CD4-positive, alpha-beta T cell (primary cell): ENCODE measurements at regions not wholly inside any gene's neighbourhood (a gene's known extent, or its start where the extent isn't known, plus 50 kb on each side); places are given as distances from the start of the nearest gene placed in this dataset.

Experiments used
- ATAC-seq: fragments of 200-7000 bp; cut with Tn5 transposase; one replicate; pipeline ENCODE4 v1.10.0; 2022; ENCODE audit warnings: mild to moderate bottlenecking; ENCODE audit not compliant: poor library complexity
- CTCF ChIA-PET: fragments of 350-600 bp; sonication (Branson Sonifier 250); formaldehyde crosslinking; loops from one replicate; lab custom pipeline; 2021; ENCODE audit warnings: antibody characterized with exemption, inconsistent platforms; lab: Charles Lee
- POLR2A ChIA-PET: fragments of 350-600 bp; sonication (Branson Sonifier 250); formaldehyde crosslinking; loops from one replicate; lab custom pipeline; 2021; ENCODE audit warnings: antibody characterized with exemption, inconsistent platforms; lab: Charles Lee
- DNase-seq, 14 experiments: peaks; one replicate each; pipeline ENCODE4 v3.0.0-alpha.2; 2013 to 2020; ENCODE audit warnings: mixed read lengths in 2 of 14
- H3K27ac ChIP-seq, 2 donors: one replicate each; pipeline versions ENCODE4 v1.5.1 to v1.7.0; 2013; ENCODE audit warnings: low read length in 2 of 2, low read depth in 1 of 2, mild to moderate bottlenecking in 1 of 2
- H3K27me3 ChIP-seq, 2 experiments: 1 replicate in 1 of 2; 2 replicates in 1 of 2; pipeline versions ENCODE4 v1.6.1 to v1.7.0; 2013; ENCODE audit warnings: low read length in 2 of 2, control low read depth in 1 of 2, mild to moderate bottlenecking in 1 of 2, moderate library complexity in 1 of 2; ENCODE audit not compliant: insufficient read depth in 2 of 2, control insufficient read depth in 1 of 2
- H3K36me3 ChIP-seq: one replicate; pipeline ENCODE4 v1.6.1; 2013; ENCODE audit warnings: low read length, control low read depth; ENCODE audit not compliant: insufficient read depth
- H3K4me1 ChIP-seq: one replicate; pipeline ENCODE4 v1.6.1; 2013; ENCODE audit warnings: low read length, control low read depth; ENCODE audit not compliant: insufficient read depth
- H3K4me3 ChIP-seq: one replicate; pipeline ENCODE4 v1.5.1; 2013; ENCODE audit warnings: mild to moderate bottlenecking, low read length, moderate library complexity
- H3K9me3 ChIP-seq, 2 experiments: 1 replicate in 1 of 2; 2 replicates in 1 of 2; pipeline versions ENCODE4 v1.6.1 to v1.7.0; 2013; ENCODE audit warnings: low read length in 2 of 2, mild to moderate bottlenecking in 2 of 2, control low read depth in 1 of 2, moderate library complexity in 1 of 2; ENCODE audit not compliant: control insufficient read depth in 1 of 2, insufficient read depth in 1 of 2
- H3K27ac Mint-ChIP-seq: one replicate; pipeline ENCODE4 v1.8.0; 2020; ENCODE audit warnings: mixed read lengths
- H3K27me3 Mint-ChIP-seq: one replicate; pipeline ENCODE4 v1.8.0; 2021; ENCODE audit warnings: mixed read lengths
- H3K36me3 Mint-ChIP-seq: one replicate; pipeline ENCODE4 v1.8.0; 2021; ENCODE audit warnings: low read depth, mixed read lengths
- H3K4me1 Mint-ChIP-seq: one replicate; pipeline ENCODE4 v1.8.0; 2021; ENCODE audit warnings: low read depth, mixed read lengths
- H3K4me3 Mint-ChIP-seq: one replicate; pipeline ENCODE4 v1.8.0; 2020; ENCODE audit warnings: mild to moderate bottlenecking, mixed read lengths
- H3K9me3 Mint-ChIP-seq: one replicate; pipeline ENCODE4 v1.8.0; 2020; ENCODE audit warnings: mixed read lengths
- intact Hi-C, 2 experiments: fragments of 100-400 bp; cut with DNase I in 1 of 2; cut with micrococcal nuclease in 1 of 2; formaldehyde crosslinking; loops; one replicate each; pipeline versions ENCODE4 v1.15.1 to v1.9.0; 2023 to 2025; cut with DNase I, micrococcal nuclease
- TF ChIP-seq, protein P1 (sequence below): fragments of 200-600 bp; IDR thresholded peaks from one replicate; pipeline ENCODE4 v1.8.0; 2022; ENCODE audit warnings: antibody characterized with exemption, mild to moderate bottlenecking

- Mint-ChIP-seq H3K9me3 (no peaks in the 10 kb centered on the region), H3K4me1 (no peaks in the 10 kb centered on the region), H3K27me3 (peaks cover 7% of the 10 kb centered on the region), H3K4me3 (no peak overlapping the region), H3K27ac (no peak overlapping the region), H3K36me3 (no peaks in the 10 kb centered on the region)
- no peaks in the 10 kb centered on the region for H3K27me3 ChIP-seq
- CTCF ChIA-PET = no interaction called here
- H3K4me3 ChIP-seq = no peak overlapping the region
- DNase-seq = no peak
- no peak overlapping the region for H3K27ac ChIP-seq
- H3K9me3 ChIP-seq = peaks cover 0 to 4% of the 10 kb centered on the region in 2 experiments
- H3K36me3 ChIP-seq = no peaks in the 10 kb centered on the region
- TF ChIP-seq, protein P1, sequence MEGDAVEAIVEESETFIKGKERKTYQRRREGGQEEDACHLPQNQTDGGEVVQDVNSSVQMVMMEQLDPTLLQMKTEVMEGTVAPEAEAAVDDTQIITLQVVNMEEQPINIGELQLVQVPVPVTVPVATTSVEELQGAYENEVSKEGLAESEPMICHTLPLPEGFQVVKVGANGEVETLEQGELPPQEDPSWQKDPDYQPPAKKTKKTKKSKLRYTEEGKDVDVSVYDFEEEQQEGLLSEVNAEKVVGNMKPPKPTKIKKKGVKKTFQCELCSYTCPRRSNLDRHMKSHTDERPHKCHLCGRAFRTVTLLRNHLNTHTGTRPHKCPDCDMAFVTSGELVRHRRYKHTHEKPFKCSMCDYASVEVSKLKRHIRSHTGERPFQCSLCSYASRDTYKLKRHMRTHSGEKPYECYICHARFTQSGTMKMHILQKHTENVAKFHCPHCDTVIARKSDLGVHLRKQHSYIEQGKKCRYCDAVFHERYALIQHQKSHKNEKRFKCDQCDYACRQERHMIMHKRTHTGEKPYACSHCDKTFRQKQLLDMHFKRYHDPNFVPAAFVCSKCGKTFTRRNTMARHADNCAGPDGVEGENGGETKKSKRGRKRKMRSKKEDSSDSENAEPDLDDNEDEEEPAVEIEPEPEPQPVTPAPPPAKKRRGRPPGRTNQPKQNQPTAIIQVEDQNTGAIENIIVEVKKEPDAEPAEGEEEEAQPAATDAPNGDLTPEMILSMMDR = no peak
- POLR2A ChIA-PET = no interaction called here
- no peak for ATAC-seq
- no peaks in the 10 kb centered on the region for H3K4me1 ChIP-seq
- intact Hi-C loops = no loop called here
These were observed 499.5 kb upstream of the PSMD7 start for GRCh38 chr16:73797115-73797514.

DNA sequence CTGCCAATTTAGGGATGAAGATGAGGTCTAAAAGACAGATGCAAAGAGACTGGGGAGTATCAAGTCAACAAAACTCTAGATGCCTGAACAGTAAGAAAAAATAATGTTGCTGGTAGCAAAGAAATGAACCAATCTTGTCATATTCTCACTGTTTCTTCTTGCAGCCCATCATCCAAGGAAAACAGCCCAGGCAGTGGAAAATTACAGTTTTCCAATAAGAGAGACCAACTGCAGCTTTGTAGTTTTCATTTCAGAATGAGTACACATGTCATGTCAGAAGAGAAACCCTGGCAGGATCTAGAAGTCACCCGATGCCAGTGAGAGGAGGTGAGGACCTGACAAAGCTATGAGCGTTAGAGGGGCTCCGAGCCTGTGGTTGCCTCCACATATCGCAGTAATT lies 500.4 kb upstream of the PSMD7 start:
- Mint-ChIP-seq H3K27ac (no peak overlapping the region), H3K4me1 (no peaks in the 10 kb centered on the region), H3K27me3 (peaks cover 9% of the 10 kb centered on the region), H3K36me3 (no peaks in the 10 kb centered on the region), H3K4me3 (no peak overlapping the region), H3K9me3 (no peaks in the 10 kb centered on the region)
- Histone ChIP-seq H3K9me3 (peaks cover 0 to 7% of the 10 kb centered on the region in 2 experiments), H3K27ac (no peak overlapping the region), H3K4me3 (no peak overlapping the region), H3K27me3 (no peaks in the 10 kb centered on the region), H3K36me3 (no peaks in the 10 kb centered on the region), H3K4me1 (no peaks in the 10 kb centered on the region)
- ATAC-seq (no peak), DNase-seq (no peak)
- CTCF ChIA-PET = no interaction called here
- intact Hi-C loops = no loop called here
- POLR2A ChIA-PET = no interaction called here
- TF ChIP-seq, protein P1 = no peak

DNA sequence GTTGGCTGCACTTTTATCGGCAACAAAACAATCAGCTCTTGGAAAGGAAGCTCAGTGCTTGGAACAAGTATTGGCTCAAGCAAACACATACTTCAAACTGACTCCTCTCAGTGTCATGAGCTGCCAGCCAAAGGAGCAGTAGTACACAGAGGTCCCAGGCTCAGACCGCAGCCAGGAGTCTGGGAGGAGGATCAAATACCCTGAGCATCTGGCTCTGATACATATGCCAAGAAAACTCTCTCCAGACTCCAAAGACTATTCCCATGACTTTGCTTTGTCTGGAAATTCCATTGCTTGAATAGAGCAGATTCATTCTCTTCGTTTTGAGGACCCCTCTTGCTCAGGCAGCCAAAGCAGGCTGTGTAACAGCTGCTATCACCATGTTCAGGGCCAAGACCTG lies 501.6 kb upstream of the PSMD7 start:
- DNase-seq = no peak
- H3K36me3 Mint-ChIP-seq = no peaks in the 10 kb centered on the region
- peaks cover 9% of the 10 kb centered on the region for H3K27me3 Mint-ChIP-seq
- intact Hi-C loops = no loop called here
- no peaks in the 10 kb centered on the region for H3K4me1 ChIP-seq
- CTCF ChIA-PET = no interaction called here
- no peak for ATAC-seq
- H3K27me3 ChIP-seq = no peaks in the 10 kb centered on the region
- H3K36me3 ChIP-seq = no peaks in the 10 kb centered on the region
- no peaks in the 10 kb centered on the region for H3K4me1 Mint-ChIP-seq
- POLR2A ChIA-PET = no interaction called here
- H3K4me3 Mint-ChIP-seq = no peak overlapping the region
- TF ChIP-seq, protein P1 = no peak
- H3K4me3 ChIP-seq = no peak overlapping the region
- peaks cover 0 to 11% of the 10 kb centered on the region in 2 experiments for H3K9me3 ChIP-seq
- no peaks in the 10 kb centered on the region for H3K9me3 Mint-ChIP-seq
- no peak overlapping the region for H3K27ac ChIP-seq
- H3K27ac Mint-ChIP-seq = no peak overlapping the region
